IMR-90 (cell line): ENCODE measurements at regions not wholly inside any gene's neighbourhood (a gene's known extent, or its start where the extent isn't known, plus 50 kb on each side); places are given as distances from the start of the nearest gene placed in this dataset.

Experiments used
- POLR2A ChIP-seq: IDR thresholded peaks from 2 replicates; pipeline ENCODE4 v1.6.1; 2012; ENCODE audit warnings: mild to moderate bottlenecking, low read depth, low read length
- SMC3 ChIP-seq: fragments of 150-350 bp; IDR thresholded peaks from 2 replicates; pipeline ENCODE4 v1.6.1; 2016; ENCODE audit warnings: low read depth, mild to moderate bottlenecking, antibody characterized with exemption, low read length, moderate library complexity
- TF ChIP-seq, protein P1 (sequence below): conservative IDR thresholded peaks from 2 replicates; pipeline ENCODE4 v1.5.1; 2012; ENCODE audit warnings: mild to moderate bottlenecking, low read depth, low read length, improper control_type of control experiment
- TF ChIP-seq, protein P2 (sequence below): fragments of 150-350 bp; IDR thresholded peaks from 2 replicates; pipeline ENCODE4 v1.6.1; 2017; ENCODE audit warnings: mild to moderate bottlenecking, antibody characterized with exemption, low read length, low read depth

DNA sequence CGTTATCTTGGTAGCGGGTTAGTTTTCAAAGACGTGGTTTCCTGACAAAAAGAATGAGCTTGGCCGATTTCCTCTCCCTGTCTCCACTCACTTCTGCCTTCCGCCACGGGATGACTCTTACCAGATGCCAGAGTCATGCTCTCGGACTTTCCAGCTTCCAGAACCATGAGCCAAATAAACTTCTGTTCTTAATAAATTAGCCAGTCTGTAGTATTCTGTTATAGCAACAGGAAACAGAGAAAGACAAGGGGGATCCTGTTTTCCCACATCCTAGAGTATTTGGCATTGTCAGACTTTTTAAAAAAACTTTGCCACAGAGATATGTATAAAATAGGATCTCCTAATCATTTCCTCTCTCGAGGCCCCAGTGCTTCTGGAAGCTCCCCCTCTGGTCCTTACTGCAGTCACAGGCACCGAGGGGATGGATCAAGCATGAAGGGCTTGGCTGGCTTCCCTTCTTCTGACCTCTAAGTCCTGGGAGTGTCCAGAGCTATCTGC lies 84.9 kb upstream of the NAA20 start:
- TF ChIP-seq, protein P1, sequence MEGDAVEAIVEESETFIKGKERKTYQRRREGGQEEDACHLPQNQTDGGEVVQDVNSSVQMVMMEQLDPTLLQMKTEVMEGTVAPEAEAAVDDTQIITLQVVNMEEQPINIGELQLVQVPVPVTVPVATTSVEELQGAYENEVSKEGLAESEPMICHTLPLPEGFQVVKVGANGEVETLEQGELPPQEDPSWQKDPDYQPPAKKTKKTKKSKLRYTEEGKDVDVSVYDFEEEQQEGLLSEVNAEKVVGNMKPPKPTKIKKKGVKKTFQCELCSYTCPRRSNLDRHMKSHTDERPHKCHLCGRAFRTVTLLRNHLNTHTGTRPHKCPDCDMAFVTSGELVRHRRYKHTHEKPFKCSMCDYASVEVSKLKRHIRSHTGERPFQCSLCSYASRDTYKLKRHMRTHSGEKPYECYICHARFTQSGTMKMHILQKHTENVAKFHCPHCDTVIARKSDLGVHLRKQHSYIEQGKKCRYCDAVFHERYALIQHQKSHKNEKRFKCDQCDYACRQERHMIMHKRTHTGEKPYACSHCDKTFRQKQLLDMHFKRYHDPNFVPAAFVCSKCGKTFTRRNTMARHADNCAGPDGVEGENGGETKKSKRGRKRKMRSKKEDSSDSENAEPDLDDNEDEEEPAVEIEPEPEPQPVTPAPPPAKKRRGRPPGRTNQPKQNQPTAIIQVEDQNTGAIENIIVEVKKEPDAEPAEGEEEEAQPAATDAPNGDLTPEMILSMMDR = no peak
- TF ChIP-seq, protein P2, sequence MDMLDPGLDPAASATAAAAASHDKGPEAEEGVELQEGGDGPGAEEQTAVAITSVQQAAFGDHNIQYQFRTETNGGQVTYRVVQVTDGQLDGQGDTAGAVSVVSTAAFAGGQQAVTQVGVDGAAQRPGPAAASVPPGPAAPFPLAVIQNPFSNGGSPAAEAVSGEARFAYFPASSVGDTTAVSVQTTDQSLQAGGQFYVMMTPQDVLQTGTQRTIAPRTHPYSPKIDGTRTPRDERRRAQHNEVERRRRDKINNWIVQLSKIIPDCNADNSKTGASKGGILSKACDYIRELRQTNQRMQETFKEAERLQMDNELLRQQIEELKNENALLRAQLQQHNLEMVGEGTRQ = no peak
- TF ChIP-seq POLR2A (no peak), SMC3 (no peak)
